GF-D8 (cell line): ENCODE measurements at regions not wholly inside any gene's neighbourhood (a gene's known extent, or its start where the extent isn't known, plus 50 kb on each side); places are given as distances from the start of the nearest gene placed in this dataset.

Experiments
- DNase-seq: peaks from one replicate; lab custom pipeline; 2025; lab: John Stamatoyannopoulos, UW

GRCh38 chr7:115707258-115708012 is 323.1 kb downstream of the TFEC start:
- DNase-seq = no peak

DNA sequence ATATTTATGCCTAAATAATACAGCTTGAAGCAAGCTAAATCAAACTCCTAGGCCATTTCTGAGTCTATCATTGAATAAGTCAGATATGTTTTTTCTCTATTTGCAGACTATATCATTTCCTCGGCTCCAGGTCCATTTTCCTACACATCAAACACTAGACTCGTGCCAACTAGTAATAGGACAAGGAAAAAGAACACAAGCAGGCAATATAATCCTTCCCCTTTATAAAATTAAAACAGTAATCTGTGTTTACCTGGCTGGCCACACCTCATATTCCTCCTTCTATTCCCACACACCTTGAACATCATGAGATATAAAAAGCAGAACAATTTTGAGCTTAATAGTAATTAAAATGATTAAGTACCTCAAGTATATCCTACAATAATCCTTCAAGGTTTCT is 325.7 kb downstream of the TFEC start:
- no peak for DNase-seq

DNA sequence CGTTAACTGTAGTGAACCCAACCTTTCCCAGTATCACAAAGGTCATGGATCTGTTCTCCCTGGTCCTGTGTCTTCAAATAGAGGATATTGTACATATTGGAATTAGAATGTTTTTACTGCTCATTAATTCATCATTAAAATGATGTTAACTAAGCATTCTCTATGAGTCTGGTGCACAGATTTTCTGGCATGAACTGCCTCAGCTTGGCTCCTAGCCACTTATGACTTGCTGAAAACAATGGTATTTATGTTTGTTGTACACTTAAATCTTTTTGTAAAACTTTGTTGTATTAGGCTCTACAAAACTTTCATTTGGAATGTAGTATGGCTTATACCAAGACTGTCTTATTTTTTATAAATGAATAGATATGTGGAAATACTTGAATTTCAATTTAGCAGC is 329.4 kb downstream of the TFEC start:
- DNase-seq = no peak

DNA sequence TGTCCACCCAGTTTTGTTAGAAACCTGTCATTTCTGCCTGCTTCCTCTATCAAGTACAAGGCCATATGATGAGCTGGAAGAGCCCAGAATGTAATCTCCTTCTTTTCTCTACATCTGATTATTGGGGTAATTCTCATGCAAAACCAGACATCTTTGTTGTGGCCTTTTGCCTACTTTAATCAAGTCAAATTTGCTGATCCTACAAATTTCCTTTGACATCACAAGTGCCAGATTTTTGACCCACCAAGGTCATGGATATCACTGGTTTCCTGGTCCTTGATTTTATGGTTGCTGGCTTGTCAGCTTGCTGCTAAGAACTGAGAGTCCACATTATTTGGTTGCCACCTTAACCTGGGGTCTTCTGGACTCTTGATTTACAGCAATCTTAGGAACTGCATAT is 336.1 kb downstream of the TFEC start:
- no peak for DNase-seq

GRCh38 chr7:115693779-115694178 is 336.8 kb downstream of the TFEC start:
- DNase-seq = no peak

- no peak for DNase-seq
These were observed 340.6 kb downstream of the TFEC start for GRCh38 chr7:115689941-115690340.

- DNase-seq = no peak
These were observed 347.5 kb downstream of the TFEC start for GRCh38 chr7:115683093-115683492.

- no peak for DNase-seq
These were observed 348.1 kb downstream of the TFEC start for GRCh38 chr7:115682507-115682906.

GRCh38 chr7:115680921-115681320 is 349.6 kb downstream of the TFEC start:
- no peak for DNase-seq

DNA sequence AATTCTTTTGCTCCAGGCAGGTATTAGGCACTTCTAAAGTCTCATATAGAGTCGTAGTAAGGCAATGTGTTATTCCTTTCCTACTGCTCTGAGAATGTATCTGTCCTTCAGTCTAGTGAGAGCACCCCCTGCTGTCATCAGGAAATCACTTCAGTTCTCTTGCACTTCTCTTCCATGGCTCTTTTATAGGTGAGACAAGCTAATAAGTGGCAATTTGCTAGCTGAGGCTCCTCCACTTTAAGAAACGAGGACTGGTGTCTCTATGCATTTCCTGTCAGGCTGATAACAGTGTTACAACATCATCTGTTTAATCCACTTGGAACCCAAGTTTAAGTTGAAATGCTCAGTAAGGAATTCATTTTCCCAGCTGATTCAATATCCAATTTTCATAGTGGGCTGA is 350.6 kb downstream of the TFEC start:
- no peak for DNase-seq

DNA sequence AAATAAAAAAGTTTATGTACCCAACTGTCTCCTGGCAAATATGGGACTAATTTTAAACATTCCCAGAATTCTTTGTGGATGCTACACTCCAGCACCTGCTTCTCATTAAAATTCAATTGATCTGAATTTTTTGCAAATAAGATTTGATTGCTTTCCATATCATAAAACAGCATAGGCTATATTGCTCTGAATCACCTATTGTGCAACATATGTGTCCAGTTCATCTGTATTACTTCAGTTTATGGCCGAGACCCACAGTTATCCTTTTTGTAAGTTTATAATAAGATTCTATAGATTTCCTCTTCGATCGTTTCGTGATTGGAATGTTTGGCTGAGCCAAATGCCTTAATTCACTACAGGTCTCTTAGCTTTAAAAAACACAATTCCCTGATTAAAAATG is 351.1 kb downstream of the TFEC start:
- DNase-seq = no peak

GRCh38 chr7:115678086-115678982 is 352.2 kb downstream of the TFEC start:
- DNase-seq = no peak

GRCh38 chr7:115676707-115677106 is 353.9 kb downstream of the TFEC start:
- DNase-seq = no peak

GRCh38 chr7:115676080-115676479 is 354.5 kb downstream of the TFEC start:
- no peak for DNase-seq

- no peak for DNase-seq
These were observed 356.0 kb downstream of the TFEC start for GRCh38 chr7:115674467-115675024.

DNA sequence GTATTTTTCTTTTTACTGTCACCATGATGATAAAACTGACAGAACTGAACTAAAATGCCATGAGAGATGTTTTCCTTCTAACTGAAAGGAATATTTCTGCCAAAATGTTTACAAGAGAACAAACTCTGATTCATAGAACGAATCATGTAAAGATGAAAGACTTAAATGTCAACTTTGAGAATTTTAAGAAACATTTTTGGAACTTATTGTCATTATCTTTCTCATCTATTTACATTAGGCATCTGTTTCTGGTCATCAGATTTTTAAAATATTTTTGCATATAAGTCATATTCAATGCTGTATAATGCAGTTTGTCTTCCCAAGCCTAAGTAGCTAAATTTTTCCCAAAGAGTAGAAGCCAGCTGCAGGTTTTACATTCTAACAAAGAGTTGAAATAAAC is 358.5 kb downstream of the TFEC start:
- DNase-seq = no peak

DNA sequence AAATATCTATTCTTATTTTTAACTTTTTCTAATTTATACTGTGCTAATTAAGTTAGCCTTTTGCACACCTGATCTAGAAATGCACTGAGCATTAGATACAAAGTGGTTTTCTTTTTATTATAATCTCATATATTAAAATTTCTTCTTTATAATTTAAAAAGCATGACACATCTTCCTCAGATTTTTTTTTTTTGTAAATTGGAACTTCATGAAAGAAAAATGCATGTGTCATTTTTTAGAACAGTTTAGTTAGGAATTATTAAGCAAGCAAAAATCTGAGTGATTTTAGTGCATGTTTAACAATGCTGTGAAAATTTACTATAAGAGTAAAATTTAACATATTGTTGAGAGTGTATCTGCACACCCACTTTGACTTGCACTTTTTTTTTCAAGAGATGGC is 367.9 kb downstream of the TFEC start:
- DNase-seq = no peak

GRCh38 chr7:115662120-115662519 is 368.4 kb downstream of the TFEC start:
- DNase-seq = no peak

DNA sequence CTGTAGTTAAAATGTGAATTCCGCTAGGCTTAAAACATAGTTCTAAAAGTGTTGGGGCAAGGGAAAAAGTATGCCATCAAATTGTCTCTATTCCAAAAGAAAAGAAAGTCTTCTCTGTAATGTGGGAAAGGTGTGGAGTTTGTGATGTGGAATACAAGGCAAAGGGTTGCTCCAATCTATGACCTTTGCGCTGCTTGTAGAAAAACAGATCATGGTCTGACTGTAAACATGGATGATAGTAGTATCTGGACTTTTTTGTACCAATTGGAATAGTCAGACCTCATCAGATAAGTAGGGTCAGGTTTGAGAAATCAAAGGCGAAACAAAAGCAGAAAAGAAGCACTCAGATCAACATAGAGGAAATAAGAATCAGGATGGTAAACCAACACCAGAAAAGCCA is 372.3 kb downstream of the TFEC start:
- no peak for DNase-seq

DNA sequence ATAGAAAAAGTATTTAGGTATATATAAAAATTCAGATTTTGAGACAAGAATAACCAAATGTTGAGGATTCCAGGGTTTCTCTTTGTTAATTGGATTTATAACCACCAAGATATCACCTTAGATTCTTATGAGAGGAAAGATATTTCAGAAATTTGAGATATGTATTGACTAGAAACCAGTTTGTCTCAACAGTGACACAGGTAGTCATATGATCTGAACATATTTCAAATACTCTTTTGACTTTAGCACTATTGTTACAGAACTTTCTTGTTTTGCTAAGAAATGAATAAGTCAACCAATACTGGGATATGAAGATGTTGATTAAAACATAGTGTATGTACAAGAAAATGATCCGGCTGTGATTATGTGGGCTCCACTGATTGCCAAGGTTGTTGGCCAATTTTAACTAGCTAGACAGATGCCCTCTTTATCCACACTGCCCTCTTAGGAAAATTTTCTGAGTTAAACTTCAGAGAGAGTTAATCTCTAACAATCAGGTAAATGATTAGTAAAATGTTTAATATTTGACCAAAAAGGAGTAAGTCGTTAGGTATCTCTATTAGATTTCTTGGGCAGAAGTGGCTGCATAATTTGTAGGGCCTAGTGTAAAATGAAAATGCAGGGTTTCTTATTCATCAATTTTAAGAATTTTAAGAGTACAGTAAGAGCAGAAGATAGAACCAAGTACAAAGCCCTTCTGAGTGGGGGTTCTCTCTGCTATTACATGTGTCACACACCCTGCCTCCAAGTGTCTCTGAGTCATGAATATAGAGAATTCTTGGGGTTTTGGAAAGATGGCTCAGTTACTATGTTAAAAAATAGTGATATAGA is 376.0 kb downstream of the TFEC start:
- no peak for DNase-seq

- no peak for DNase-seq
These were observed 381.1 kb downstream of the TFEC start for GRCh38 chr7:115649429-115649828.

DNA sequence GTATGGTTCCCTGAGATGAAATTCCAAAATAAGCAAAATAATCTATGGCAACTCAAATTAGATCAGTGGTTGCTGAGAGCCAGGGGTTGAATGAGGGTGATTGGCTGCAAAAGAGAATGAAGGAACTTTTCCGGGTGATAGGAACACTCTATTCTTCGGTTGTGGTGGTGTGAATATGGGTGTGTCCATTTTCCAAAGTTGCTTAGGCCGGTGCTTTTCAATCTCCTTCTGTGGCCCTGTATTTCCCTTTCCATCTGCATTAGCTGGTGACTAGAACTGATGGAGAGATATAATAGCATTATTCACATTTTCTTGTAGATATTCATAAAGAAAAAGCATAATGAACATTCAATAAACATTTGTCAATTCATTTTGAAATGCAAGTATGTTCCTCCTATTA is 382.9 kb downstream of the TFEC start:
- DNase-seq = no peak
